ENCODE measurements at regions not wholly inside any gene's neighbourhood (a gene's known extent, or its start where the extent isn't known, plus 50 kb on each side); places are given as distances from the start of the nearest gene placed in this dataset.

DNA sequence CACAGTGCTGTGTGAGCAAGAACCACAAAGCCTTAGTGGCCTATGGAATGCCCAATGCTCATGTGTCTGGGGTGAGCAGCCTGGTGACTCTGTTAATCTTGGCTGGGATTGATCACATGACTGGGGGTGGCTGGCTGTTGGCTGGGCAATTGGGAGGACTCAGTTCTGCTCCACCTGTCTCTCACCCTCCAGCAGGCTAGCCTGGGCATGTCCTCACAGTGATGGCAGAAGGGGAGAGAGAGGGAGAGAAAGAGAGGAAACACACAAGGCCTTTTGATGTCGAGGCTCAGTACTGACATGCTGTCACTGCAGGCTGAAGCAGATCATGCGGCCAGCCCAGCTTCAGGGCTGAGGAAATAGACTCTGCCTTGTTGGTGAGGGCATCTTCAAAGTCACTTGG, 136.8 kb downstream of the TBX5 start (continued):
- TF ChIP-seq ZBTB40 (IDR thresholded peaks at IDR 0.05) (no peak), ZBTB40 (CRISPR knock-in tag; IDR thresholded peaks at IDR 0.05) (no peak)

GRCh38 chr12:114266536-114266935, 139.4 kb downstream of the TBX5 start:
- Histone ChIP-seq H3K9ac (ENCODE audit: insufficient read depth in 1 of 2, low read depth in 2 of 2, low read length in 2 of 2) (no peak overlapping the region), H3K79me2 (ENCODE audit: control insufficient read depth, insufficient read depth, low read length) (no peaks in the 10 kb centered on the region), H3K4me3 (no peak overlapping the region), H3K27ac (ENCODE audit: extremely low read depth, low read depth, low read length) (no peak overlapping the region), H3K4me2 (ENCODE audit: insufficient read depth, low read length) (no peak overlapping the region), H3K9me1 (ENCODE audit: control insufficient read depth, insufficient read depth, low read length) (no peaks in the 10 kb centered on the region), H3K9me3 (replicated peaks; ENCODE audit: control insufficient read depth, insufficient read depth, low read depth, low read length) (no peaks in the 10 kb centered on the region), H3K27me3 (ENCODE audit: control insufficient read depth in 2 of 2, insufficient read depth in 2 of 2, low read length in 2 of 2) (no peaks in the 10 kb centered on the region), H4K20me1 (replicated peaks; ENCODE audit: control insufficient read depth, insufficient read depth, low read length) (no peaks in the 10 kb centered on the region; the same call in 1 of the 2 replicates), H3K36me3 (ENCODE audit: control insufficient read depth, insufficient read depth, low read length) (no peaks in the 10 kb centered on the region), H2AFZ (ENCODE audit: low read depth, low read length) (no peak overlapping the region), H3K4me1 (replicated peaks in 1 of 2; ENCODE audit: control insufficient read depth in 2 of 2, insufficient read depth in 2 of 2, low read length in 2 of 2) (no peaks in the 10 kb centered on the region)
- in situ Hi-C loops (cut with MboI): no loop called here
- BruUV-seq (replicated peaks): no TSS peak
- ATAC-seq (no peak), DNase-seq (ENCODE audit: extremely low read depth in 1 of 4, low spot score in 3 of 4) (no peak), FAIRE-seq (no peak)
- WGBS (ENCODE audit: insufficient coverage, low coverage, missing lambda C conversion rate): 0% methylated on average over 1 of the region's 1 CpG
- intact Hi-C loops (cut with micrococcal nuclease): no loop called here
- ChIA-PET POLR2A (interaction anchor here (1.2 kb wide), 1 partner anchor 20 kb away, joined by 4 read pairs; no protein-coding TSS in a partner anchor), CTCF (ENCODE audit: low intra/inter-chr PET ratio) (no interaction called here)
- TF ChIP-seq PTTG1 (tag; IDR thresholded peaks at IDR 0.05; ENCODE audit: low read depth) (no peak), DEAF1 (CRISPR knock-in tag; IDR thresholded peaks at IDR 0.05) (no peak), ETV6 (IDR thresholded peaks at IDR 0.05; ENCODE audit: borderline replicate concordance in 1 of 2, low read depth in 2 of 2, low read length in 1 of 2) (no peak), ETV6 (CRISPR knock-in tag; IDR thresholded peaks at IDR 0.05; ENCODE audit: borderline replicate concordance) (no peak), ZC3H4 (CRISPR knock-in tag; IDR thresholded peaks at IDR 0.05; ENCODE audit: borderline replicate concordance) (no peak), HNRNPL (IDR thresholded peaks at IDR 0.05; ENCODE audit: low read depth, low read length) (no peak), PCBP1 (IDR thresholded peaks at IDR 0.05; ENCODE audit: low read depth, low read length, poor library complexity, severe bottlenecking) (no peak), SNIP1 (IDR thresholded peaks at IDR 0.05; ENCODE audit: low read depth) (no peak), CEBPB (tag; IDR thresholded peaks at IDR 0.05) (no peak), ZNF316 (IDR thresholded peaks at IDR 0.05) (no peak), HOXB6 (CRISPR knock-in tag; IDR thresholded peaks at IDR 0.05; ENCODE audit: borderline replicate concordance) (no peak)
